ENCODE measurements at regions not wholly inside any gene's neighbourhood (a gene's known extent, or its start where the extent isn't known, plus 50 kb on each side); places are given as distances from the start of the nearest gene placed in this dataset.
"Not testable (repeated sequence)": the region's sequence is repeated elsewhere in the genome, so short reads cannot be mapped to it uniquely, and the experiment has no call there.

DNA sequence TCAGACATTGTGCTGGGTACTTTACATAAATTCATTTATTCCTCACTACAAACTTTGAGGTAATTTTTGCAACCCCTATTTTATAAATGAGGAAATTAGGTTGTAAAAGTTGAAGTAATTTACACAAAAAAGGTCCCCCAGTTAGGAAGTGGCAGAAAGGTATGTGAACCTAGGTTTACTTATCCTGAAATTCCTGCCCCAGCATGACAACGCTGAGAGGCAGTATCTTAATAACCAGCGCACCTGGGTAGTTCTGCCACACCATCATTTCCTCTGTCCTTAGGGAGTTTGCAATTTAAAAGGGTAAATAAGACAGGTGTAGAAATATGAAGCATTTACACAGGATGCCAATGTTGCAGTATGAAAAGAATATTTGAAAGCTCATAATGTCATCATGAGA is 102.9 kb upstream of the NBPF8 start:
- in situ Hi-C loops (cut with MboI); H3K9ac ChIP-seq (ENCODE audit: control insufficient read depth, insufficient read depth, low read length); RAD21 ChIA-PET (ENCODE audit: unreplicated experiment); H4K20me1 ChIP-seq (ENCODE audit: control insufficient read depth, insufficient read depth); CTCF ChIA-PET; H3K79me2 ChIP-seq (ENCODE audit: control insufficient read depth, insufficient read depth, low read length); H3K9me3 ChIP-seq (replicated peaks; ENCODE audit: control insufficient read depth, insufficient read depth, low read length); FAIRE-seq; ATAC-seq; SMC1A ChIA-PET (ENCODE audit: uncharacterized antibody, unreplicated experiment); H3K36me3 ChIP-seq (ENCODE audit: control insufficient read depth in 2 of 2, insufficient read depth in 2 of 2, low read length in 1 of 2); POLR2A ChIA-PET; H3K4me2 ChIP-seq (ENCODE audit: control insufficient read depth, insufficient read depth); BruUV-seq (replicated peaks); H3K4me1 ChIP-seq (ENCODE audit: control insufficient read depth, insufficient read depth, low read length); DNase-seq (ENCODE audit: low read depth, low spot score); H3K27me3 ChIP-seq (replicated peaks in 1 of 2; ENCODE audit: control insufficient read depth in 2 of 2, insufficient read depth in 2 of 2, low read length in 1 of 2); H3K27ac ChIP-seq (ENCODE audit: control insufficient read depth, insufficient read depth); H2AFZ ChIP-seq (ENCODE audit: control insufficient read depth, low read depth, low read length); intact Hi-C loops (cut with micrococcal nuclease; ENCODE audit: unreplicated experiment); H3K4me3 ChIP-seq: not testable (repeated sequence)
- WGBS (ENCODE audit: insufficient coverage, insufficient replicate concordance, low lambda C conversion rate, missing lambda C conversion rate) = no CpG with 5 or more reads among the region's 2 CpGs

- intact Hi-C loops (cut with micrococcal nuclease; ENCODE audit: unreplicated experiment); in situ Hi-C loops (cut with MboI); H3K79me2 ChIP-seq (ENCODE audit: control insufficient read depth, insufficient read depth, low read length); H3K9ac ChIP-seq (ENCODE audit: control insufficient read depth, insufficient read depth, low read length); FAIRE-seq; H3K4me1 ChIP-seq (ENCODE audit: control insufficient read depth, insufficient read depth, low read length); DNase-seq (ENCODE audit: low read depth, low spot score); H2AFZ ChIP-seq (ENCODE audit: control insufficient read depth, low read depth, low read length); POLR2A ChIA-PET; H3K4me3 ChIP-seq; RAD21 ChIA-PET (ENCODE audit: unreplicated experiment); H3K27ac ChIP-seq (ENCODE audit: control insufficient read depth, insufficient read depth); CTCF ChIA-PET; H3K9me3 ChIP-seq (replicated peaks; ENCODE audit: control insufficient read depth, insufficient read depth, low read length); H4K20me1 ChIP-seq (ENCODE audit: control insufficient read depth, insufficient read depth); H3K36me3 ChIP-seq (ENCODE audit: control insufficient read depth in 2 of 2, insufficient read depth in 2 of 2, low read length in 1 of 2); H3K4me2 ChIP-seq (ENCODE audit: control insufficient read depth, insufficient read depth); SMC1A ChIA-PET (ENCODE audit: uncharacterized antibody, unreplicated experiment); BruUV-seq (replicated peaks); H3K27me3 ChIP-seq (replicated peaks in 1 of 2; ENCODE audit: control insufficient read depth in 2 of 2, insufficient read depth in 2 of 2, low read length in 1 of 2): not testable (repeated sequence)
- ATAC-seq = peak; percentile 55
- no CpG with 5 or more reads among the region's 1 CpG for WGBS (ENCODE audit: insufficient coverage, insufficient replicate concordance, low lambda C conversion rate, missing lambda C conversion rate)
Observed at GRCh38 chr1:120308940-120309578, 105.8 kb upstream of the NBPF8 start.

DNA sequence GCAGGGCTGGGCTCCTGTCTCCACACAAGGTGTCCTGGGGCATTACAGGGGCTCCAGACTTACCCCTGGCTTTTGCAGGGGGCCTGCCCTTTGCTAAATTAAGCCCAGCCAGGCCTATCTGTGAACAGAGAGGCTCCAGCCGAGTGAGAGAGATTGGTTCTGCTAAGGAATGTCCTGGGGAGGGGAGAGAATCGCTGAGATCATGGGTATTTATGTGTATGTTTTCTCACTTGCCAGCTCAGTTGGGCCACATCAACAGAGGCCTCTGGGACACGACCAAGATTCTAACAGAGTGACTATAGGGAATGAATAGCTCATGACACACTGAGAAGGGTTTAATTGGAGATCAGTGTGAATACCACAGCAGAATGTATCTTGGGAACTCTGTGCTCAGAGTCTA is 109.8 kb upstream of the NBPF8 start:
- RAD21 ChIA-PET (ENCODE audit: unreplicated experiment); POLR2A ChIA-PET; H3K79me2 ChIP-seq (ENCODE audit: control insufficient read depth, insufficient read depth, low read length); H2AFZ ChIP-seq (ENCODE audit: control insufficient read depth, low read depth, low read length); H3K27ac ChIP-seq (ENCODE audit: control insufficient read depth, insufficient read depth); intact Hi-C loops (cut with micrococcal nuclease; ENCODE audit: unreplicated experiment); H3K4me3 ChIP-seq; H3K36me3 ChIP-seq (ENCODE audit: control insufficient read depth in 2 of 2, insufficient read depth in 2 of 2, low read length in 1 of 2); ATAC-seq; H4K20me1 ChIP-seq (ENCODE audit: control insufficient read depth, insufficient read depth); H3K4me1 ChIP-seq (ENCODE audit: control insufficient read depth, insufficient read depth, low read length); H3K9me3 ChIP-seq (replicated peaks; ENCODE audit: control insufficient read depth, insufficient read depth, low read length); BruUV-seq (replicated peaks); SMC1A ChIA-PET (ENCODE audit: uncharacterized antibody, unreplicated experiment); H3K9ac ChIP-seq (ENCODE audit: control insufficient read depth, insufficient read depth, low read length); H3K4me2 ChIP-seq (ENCODE audit: control insufficient read depth, insufficient read depth); H3K27me3 ChIP-seq (replicated peaks in 1 of 2; ENCODE audit: control insufficient read depth in 2 of 2, insufficient read depth in 2 of 2, low read length in 1 of 2); CTCF ChIA-PET; DNase-seq (ENCODE audit: low read depth, low spot score); in situ Hi-C loops (cut with MboI); FAIRE-seq: not testable (repeated sequence)
- WGBS (ENCODE audit: insufficient coverage, insufficient replicate concordance, low lambda C conversion rate, missing lambda C conversion rate) = no CpG with 5 or more reads among the region's 3 CpGs

GRCh38 chr1:120304341-120304740 is 110.5 kb upstream of the NBPF8 start:
- H3K79me2 ChIP-seq (ENCODE audit: control insufficient read depth, insufficient read depth, low read length); in situ Hi-C loops (cut with MboI): not testable (repeated sequence)

More at GRCh38 chr1:120304341-120304740, 110.5 kb upstream of the NBPF8 start:
- SMC1A ChIA-PET (ENCODE audit: uncharacterized antibody, unreplicated experiment); H3K4me1 ChIP-seq (ENCODE audit: control insufficient read depth, insufficient read depth, low read length); H4K20me1 ChIP-seq (ENCODE audit: control insufficient read depth, insufficient read depth); H3K4me2 ChIP-seq (ENCODE audit: control insufficient read depth, insufficient read depth); intact Hi-C loops (cut with micrococcal nuclease; ENCODE audit: unreplicated experiment); POLR2A ChIA-PET; ATAC-seq; H3K4me3 ChIP-seq; DNase-seq (ENCODE audit: low read depth, low spot score); H2AFZ ChIP-seq (ENCODE audit: control insufficient read depth, low read depth, low read length); CTCF ChIA-PET; BruUV-seq (replicated peaks); H3K27ac ChIP-seq (ENCODE audit: control insufficient read depth, insufficient read depth); H3K27me3 ChIP-seq (replicated peaks in 1 of 2; ENCODE audit: control insufficient read depth in 2 of 2, insufficient read depth in 2 of 2, low read length in 1 of 2); H3K9me3 ChIP-seq (replicated peaks; ENCODE audit: control insufficient read depth, insufficient read depth, low read length); FAIRE-seq; H3K36me3 ChIP-seq (ENCODE audit: control insufficient read depth in 2 of 2, insufficient read depth in 2 of 2, low read length in 1 of 2); H3K9ac ChIP-seq (ENCODE audit: control insufficient read depth, insufficient read depth, low read length); RAD21 ChIA-PET (ENCODE audit: unreplicated experiment): not testable (repeated sequence)
- WGBS (ENCODE audit: insufficient coverage, insufficient replicate concordance, low lambda C conversion rate, missing lambda C conversion rate) = no CpG with 5 or more reads among the region's 2 CpGs
